ENCODE measurements at regions not wholly inside any gene's neighbourhood (a gene's known extent, or its start where the extent isn't known, plus 50 kb on each side); places are given as distances from the start of the nearest gene placed in this dataset.

DNA sequence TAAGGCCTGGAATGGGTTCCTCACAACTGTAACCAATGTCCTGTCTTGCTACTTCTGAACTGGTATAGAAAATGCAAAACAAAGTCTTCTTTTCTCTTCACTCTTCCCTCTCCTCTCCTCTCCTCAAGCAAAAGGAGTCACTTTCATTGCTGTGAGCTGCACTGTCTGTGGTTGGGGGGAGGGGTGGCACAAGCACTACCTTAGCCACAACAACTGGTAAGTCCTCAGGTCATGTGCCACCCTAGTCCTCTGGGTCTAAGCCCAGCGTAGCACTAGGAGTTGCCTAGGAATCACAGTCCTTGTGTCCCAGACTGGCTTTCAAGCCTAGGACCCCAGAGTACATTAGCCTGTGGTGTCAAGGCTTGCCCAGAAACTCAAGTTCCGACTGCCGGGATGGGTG, 859.3 kb upstream of the AMOT start:
- Histone ChIP-seq H3K36me3 (ENCODE audit: control insufficient read depth, insufficient read depth, low read length) (no peaks in the 10 kb centered on the region), H3K4me1 (replicated peaks in 1 of 2; ENCODE audit: control insufficient read depth in 2 of 2, insufficient read depth in 2 of 2, low read length in 2 of 2) (no peaks in the 10 kb centered on the region), H3K4me3 (no peak overlapping the region), H3K9me1 (ENCODE audit: control insufficient read depth, insufficient read depth, low read length) (no peaks in the 10 kb centered on the region), H3K9me3 (replicated peaks; ENCODE audit: control insufficient read depth, insufficient read depth, low read depth, low read length) (no peaks in the 10 kb centered on the region), H3K9ac (ENCODE audit: insufficient read depth in 1 of 2, low read depth in 2 of 2, low read length in 2 of 2) (no peak overlapping the region), H3K27ac (ENCODE audit: extremely low read depth, low read depth, low read length) (no peak overlapping the region), H3K4me2 (ENCODE audit: insufficient read depth, low read length) (no peak overlapping the region), H2AFZ (ENCODE audit: low read depth, low read length) (no peak overlapping the region), H3K79me2 (ENCODE audit: control insufficient read depth, insufficient read depth, low read length) (no peaks in the 10 kb centered on the region), H4K20me1 (replicated peaks; ENCODE audit: control insufficient read depth, insufficient read depth, low read length) (no peaks in the 10 kb centered on the region), H3K27me3 (ENCODE audit: control insufficient read depth in 2 of 2, insufficient read depth in 2 of 2, low read length in 2 of 2) (no peaks in the 10 kb centered on the region)
- no peak for TF ChIP-seq KAT2B (IDR thresholded peaks at IDR 0.05; ENCODE audit: low read depth, low read length)
- TF ChIP-seq MTA3 (IDR thresholded peaks at IDR 0.05; ENCODE audit: borderline replicate concordance) = no peak
- no peak for TF ChIP-seq ZEB2 (IDR thresholded peaks at IDR 0.05)
- no peak for TF ChIP-seq TAF9B (IDR thresholded peaks at IDR 0.05; ENCODE audit: partially characterized antibody)
- TF ChIP-seq, protein P1, sequence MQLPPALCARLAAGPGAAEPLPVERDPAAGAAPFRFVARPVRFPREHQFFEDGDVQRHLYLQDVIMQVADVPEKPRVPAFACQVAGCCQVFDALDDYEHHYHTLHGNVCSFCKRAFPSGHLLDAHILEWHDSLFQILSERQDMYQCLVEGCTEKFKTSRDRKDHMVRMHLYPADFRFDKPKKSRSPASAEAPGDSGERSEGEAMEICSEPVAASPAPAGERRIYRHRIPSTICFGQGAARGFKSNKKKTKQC (CRISPR knock-in tag; IDR thresholded peaks at IDR 0.05) = no peak
- no peak for TF ChIP-seq GTF2F1 (IDR thresholded peaks at IDR 0.05; ENCODE audit: low read depth, low read length)
- no peak for TF ChIP-seq TRIM24 (IDR thresholded peaks at IDR 0.05)
- TF ChIP-seq ZNF764 (CRISPR knock-in tag; IDR thresholded peaks at IDR 0.05; ENCODE audit: low read depth) = no peak
- TF ChIP-seq PHB (CRISPR knock-in tag; IDR thresholded peaks at IDR 0.05) = no peak
- no peak for TF ChIP-seq SMAD2 (IDR thresholded peaks at IDR 0.05; ENCODE audit: low read depth, low read length)
- TF ChIP-seq SMARCB1 (IDR thresholded peaks at IDR 0.05; ENCODE audit: insufficient read length, low read depth) = no peak
- no peak for TF ChIP-seq HOXB6 (CRISPR knock-in tag; IDR thresholded peaks at IDR 0.05; ENCODE audit: borderline replicate concordance)
- TF ChIP-seq PYGO2 (tag; IDR thresholded peaks at IDR 0.05) = no peak
- no peak for TF ChIP-seq ZNF76 (CRISPR knock-in tag; IDR thresholded peaks at IDR 0.05; ENCODE audit: borderline replicate concordance)
- no peak for TF ChIP-seq HDAC1 (IDR thresholded peaks at IDR 0.05)
- TF ChIP-seq, protein P2, sequence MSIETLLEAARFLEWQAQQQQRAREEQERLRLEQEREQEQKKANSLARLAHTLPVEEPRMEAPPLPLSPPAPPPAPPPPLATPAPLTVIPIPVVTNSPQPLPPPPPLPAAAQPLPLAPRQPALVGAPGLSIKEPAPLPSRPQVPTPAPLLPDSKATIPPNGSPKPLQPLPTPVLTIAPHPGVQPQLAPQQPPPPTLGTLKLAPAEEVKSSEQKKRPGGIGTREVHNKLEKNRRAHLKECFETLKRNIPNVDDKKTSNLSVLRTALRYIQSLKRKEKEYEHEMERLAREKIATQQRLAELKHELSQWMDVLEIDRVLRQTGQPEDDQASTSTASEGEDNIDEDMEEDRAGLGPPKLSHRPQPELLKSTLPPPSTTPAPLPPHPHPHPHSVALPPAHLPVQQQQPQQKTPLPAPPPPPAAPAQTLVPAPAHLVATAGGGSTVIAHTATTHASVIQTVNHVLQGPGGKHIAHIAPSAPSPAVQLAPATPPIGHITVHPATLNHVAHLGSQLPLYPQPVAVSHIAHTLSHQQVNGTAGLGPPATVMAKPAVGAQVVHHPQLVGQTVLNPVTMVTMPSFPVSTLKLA (conservative IDR thresholded peaks at IDR 0.05) = no peak
- no peak for TF ChIP-seq FOXA1 (IDR thresholded peaks at IDR 0.05; ENCODE audit: borderline replicate concordance)
- TF ChIP-seq TGIF2 (CRISPR knock-in tag; IDR thresholded peaks at IDR 0.05) = no peak
- DNase-seq (ENCODE audit: extremely low read depth in 1 of 4, low spot score in 3 of 4) = no peak
- no TSS peak for BruUV-seq (replicated peaks)
- no peak for FAIRE-seq
- ChIA-PET CTCF (ENCODE audit: low intra/inter-chr PET ratio) (no interaction called here), POLR2A (no interaction called here)
- no peak for ATAC-seq
- in situ Hi-C loops (cut with MboI) = no loop called here
- WGBS (ENCODE audit: insufficient coverage, low coverage, missing lambda C conversion rate) = 35% methylated on average over 2 of the region's 3 CpGs
- intact Hi-C loops (cut with micrococcal nuclease) = no loop called here

All from K562 (cell line).